SIG-M5 (cell line): ENCODE measurements at regions not wholly inside any gene's neighbourhood (a gene's known extent, or its start where the extent isn't known, plus 50 kb on each side); places are given as distances from the start of the nearest gene placed in this dataset.
"Not testable (repeated sequence)": the region's sequence is repeated elsewhere in the genome, so short reads cannot be mapped to it uniquely, and the experiment has no call there.

Experiments
- DNase-seq: peaks from one replicate; lab custom pipeline; 2025; lab: John Stamatoyannopoulos, UW

DNA sequence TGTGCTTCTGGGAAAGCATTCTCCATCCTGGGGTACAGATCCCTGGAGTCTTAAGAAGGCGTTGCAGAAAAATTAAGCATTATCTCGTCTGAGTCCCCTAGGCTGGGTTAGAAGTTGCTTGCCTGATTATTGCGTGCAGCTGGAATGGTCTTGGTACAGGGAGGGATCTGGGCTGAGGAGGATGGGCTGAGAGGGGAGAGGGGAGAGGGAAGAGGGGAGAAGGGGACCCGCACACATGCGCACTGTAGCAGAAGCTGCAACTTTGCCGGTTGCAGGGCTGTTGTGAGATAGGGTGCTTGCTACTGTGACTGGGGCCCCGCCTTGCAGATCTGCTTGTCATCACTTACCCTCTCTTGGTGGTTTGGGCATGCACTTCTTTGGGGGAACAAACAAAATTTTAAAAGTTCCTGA is 316.8 kb downstream of the DLEU7 start:
- no peak for DNase-seq

DNA sequence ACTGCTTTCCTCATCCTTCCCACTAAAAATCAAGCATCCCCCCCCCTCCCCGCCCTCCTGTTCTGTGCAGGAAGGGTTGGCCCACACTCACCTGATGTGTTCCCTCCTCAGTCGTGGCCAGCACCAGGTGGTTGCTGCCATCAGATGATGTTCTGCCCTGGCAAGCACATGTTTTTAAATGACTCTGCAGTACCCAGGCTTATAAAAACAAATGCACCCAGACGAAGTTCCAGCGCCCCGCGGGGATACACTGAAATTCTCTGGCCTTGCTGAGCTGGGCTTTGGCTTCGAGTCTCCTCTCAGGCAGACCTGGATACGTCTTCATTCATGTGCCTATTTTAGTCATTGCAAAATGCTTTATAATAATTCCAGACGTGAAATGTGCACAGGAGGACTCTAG is 316.3 kb downstream of the DLEU7 start:
- DNase-seq, result no peak

DNA sequence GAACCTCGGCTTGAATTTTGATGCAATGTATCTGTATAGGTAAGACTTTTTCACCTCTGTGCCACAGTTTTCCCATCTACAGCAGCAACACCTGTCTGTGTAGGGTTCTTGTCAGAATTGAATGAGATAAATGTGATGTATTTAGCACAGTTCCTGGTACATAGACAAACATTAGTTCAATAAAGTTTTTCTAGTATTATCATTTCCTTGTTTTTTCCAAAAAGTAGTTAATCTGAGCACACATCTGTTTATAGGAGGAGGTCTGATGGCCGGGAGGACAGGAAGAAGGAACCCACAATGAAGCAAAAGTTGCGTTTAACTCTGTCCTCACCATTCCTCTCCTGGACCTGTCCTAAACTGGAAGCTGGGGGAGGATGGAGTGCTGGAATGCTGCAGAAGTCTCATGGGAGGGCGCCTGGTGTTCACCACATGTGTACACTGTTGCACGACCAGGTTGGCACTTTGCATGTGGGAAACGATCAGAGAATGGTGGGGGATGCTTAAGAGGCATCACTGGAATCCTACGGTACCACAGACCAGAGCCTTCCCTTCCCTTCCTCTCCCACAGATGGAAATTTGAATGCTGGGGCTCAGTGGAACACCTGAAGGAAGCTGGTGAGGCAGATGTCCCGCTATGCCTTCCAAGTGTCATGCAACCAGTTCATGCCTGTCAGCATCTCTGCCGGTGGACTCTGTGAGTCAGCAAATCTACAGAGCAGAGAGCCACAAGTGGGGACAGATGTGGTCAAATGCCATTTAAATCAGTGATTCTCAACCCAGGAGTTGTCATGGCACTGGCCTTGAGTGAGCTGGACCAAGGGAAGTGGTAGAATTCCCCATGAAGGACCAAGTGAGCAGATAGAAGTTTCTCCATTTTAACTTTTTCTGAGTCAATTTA is 315.6 kb downstream of the DLEU7 start:
- DNase-seq, result no peak

DNA sequence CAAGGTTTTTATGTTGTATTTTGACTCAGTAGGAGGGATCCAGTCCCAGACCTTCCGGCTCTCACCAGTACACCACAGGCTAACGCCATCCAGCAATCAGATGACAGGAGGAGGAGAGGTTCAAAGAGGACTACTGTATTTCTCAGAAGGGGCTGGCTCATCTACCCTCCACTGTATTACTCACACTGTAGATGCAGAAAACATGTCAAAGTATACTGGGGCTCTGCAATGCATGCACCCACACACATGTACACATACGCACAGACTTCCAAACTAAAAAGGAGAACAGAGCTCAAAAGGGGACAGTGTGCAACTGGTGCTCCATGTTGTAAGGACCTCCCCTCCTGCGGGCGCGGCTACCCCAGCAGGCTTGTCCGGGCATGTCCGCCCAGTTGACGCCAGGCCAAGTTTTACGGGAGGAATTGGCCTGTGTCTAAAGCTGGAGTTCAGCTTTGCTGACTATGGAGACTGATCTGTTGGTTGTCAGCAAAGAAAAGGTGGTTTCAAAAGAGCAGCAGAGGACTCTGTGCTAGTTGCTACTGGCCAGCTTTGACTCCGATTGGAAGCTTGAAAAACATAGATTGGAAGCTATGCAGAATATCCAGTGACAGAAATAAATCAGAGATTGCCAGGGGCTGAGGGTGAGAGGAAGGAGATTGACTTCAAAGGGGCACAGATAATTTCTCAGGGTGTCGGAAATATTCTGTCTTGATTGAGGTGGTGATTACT is 314.2 kb downstream of the DLEU7 start:
- DNase-seq, result no peak

DNA sequence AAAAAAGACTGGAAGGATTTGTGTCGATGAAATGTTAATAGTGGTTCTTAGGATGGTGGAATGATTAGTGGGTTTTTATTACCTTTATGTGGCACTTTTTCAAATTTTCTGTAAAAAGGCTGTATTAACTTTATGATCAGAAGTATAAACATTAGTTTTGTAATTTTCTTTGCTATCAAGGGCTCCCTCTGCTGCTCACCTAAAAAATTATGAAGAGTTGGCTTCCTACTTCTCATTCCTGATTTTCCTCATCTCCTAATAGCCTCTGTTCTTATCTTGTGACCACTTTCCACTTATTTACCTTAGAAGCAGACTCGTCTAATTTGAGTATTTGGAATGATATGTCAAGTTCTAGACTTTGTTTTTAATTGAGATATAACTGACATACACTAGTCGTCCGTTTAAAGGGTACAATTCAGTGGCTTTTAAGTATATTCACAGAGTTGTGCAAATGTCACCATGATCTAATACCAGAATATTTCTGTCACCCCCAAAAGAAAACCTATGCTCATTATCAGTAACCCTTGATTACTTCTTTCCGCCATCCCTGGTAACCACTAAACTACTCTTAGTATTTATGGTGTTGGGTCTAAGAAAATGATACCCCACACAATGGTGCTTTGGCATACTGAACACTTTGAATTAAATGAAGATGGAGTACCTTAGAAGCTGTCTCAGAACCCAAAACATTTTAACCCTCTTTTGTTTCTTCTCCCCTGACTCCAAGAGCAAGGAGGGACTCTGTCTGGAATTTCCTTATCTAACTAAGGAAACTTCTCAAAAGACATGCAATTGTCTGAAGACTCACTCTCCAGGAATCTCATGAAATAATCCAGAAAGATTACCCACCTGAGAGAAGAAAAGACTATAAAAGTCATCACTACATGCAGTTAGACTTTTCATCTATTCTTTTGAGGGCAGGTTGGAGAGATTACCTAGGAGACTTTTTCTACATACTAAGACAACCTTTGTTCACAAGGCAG is 311.3 kb downstream of the DLEU7 start:
- no peak for DNase-seq

DNA sequence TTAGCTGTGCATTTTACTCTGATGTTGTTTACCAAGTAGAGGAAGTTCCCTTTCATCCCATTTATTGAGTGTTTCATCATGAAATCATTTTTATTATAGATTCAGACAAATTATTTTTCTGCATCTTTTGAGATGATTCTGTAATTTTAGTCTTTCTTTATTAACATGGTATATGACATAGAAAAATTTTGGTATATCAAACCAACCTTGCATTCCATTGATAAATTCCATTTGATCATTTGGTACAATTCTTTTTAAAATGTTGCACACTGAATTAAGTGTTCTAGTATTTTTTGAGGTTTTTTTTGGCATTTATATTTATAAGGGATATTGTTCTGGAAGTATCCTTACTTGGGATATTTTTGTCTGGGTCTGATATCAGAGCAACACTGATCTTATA is 308.4 kb downstream of the DLEU7 start:
- DNase-seq, result no peak

DNA sequence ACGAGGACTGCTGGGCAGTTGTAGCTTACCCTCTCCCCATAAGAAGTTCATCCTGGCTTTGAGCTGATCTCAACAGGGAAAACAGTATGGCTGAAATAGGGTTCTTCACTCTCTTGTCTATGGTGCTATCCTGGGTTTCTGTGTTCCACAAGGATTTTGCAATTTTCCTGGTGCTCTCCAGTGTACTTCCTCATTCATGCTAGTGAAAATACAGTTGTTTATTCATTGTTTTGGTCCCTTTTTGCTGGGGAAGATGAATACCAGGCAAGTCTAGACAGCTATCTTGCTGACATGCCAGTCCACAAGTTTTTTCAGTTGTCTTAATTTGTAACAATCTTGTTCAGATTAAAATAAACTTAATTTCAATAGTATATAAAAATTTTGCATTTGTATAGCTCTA is 306.5 kb downstream of the DLEU7 start:
- DNase-seq, result no peak

DNA sequence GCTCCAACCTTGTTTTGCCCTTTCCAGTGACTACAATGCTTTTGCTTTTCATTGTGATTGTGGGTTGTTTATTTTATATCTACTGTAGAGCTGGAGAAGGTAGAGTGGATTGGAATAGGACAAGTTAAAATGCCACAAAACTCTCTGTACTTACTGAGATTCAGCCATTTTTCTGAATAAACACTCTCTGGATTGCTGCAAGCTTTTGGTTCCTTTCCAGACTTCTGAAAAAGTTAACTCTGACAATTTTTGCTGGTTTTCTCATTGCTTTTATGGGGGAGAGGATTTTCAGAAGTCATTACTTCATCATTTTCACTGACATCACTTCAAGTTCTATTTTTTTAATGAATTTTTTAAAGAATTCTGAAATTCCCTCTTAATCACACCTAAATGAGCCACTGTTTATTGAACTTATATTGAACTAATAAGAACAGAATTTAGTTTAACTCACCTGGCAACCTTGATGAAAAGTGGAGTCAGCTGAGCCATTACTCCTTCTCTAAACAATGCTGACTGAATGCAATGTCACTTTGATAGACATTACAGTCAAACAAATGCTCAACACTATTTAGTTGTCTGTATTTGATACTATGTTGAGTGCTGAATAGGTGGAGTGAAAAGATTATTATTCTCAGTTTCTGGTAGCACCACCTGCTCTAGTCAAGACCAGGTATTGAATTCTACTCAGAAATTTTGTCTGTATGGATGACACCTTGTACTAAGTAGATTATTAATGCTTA is 303.5 kb downstream of the DLEU7 start:
- no peak for DNase-seq

DNA sequence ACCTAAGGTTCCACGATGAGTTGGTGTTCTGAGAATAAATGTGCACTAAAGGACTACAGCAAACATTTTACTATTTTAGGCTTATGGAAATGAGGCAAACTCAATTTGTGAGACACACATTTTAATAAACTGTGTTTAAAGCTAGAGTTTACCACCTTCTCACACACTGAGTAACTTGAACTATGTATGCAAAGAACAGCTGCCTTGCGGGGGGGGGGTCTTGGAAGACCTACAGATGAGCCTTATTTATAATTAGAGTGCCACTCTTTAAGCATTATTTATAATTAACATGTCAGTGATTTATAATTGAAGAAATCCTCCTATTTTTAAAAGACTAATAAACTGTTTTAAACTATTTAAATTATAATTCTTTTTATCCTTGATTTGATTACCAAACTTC is 300.4 kb downstream of the DLEU7 start:
- DNase-seq, result no peak

DNA sequence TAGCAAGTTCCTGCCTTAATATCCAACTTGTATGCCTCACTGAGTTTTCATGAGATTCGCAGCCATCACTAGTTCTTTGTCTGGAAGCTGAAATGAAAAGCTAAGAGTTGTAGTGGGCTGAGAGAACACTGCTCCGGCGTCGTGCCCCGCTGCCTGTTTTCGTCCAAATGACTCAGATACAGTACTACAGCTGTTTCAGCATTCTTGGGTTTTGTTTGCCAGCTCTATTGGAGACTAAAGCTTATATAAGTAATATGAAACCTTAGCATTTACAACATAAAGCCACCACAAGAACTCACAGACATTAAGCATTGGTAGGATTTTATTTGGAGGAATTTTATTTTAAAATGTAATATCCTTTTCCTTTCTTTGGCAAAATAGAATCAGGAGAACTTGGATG is 299.7 kb downstream of the DLEU7 start:
- no peak for DNase-seq

DNA sequence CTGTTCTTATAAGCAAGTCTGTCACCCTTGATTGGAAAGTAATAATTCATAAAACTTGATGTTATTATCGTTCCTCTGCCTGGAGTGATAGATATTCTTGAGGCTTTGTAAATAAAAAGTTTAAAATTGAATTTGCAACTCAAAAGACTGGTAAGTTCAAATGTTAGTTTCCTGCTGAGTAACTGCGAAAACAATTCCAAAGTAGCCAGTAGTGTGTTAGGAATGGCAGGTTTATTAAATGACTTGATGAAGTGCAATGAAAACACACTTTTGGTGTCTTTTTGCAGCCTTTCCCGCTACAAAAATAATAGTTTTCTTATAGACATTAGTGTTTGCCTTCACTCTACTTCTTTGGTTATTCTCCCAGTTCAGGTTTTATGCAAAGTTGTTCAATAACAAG is 299.3 kb downstream of the DLEU7 start:
- no peak for DNase-seq

DNA sequence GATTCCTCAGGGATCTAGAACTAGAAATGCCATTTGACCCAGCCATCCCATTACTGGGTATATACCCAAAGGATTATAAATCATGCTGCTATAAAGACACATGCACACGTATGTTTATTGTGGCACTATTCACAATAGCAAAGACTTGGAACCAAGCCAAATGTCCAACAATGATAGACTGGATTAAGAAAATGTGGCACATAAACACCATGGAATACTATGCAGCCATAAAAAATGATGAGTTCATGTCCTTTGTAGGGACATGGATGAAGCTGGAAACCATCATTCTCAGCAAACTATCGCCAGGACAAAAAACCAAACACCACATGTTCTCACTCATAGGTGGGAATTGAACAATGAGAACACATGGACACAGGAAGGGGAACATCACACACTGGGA is 296.3 kb downstream of the DLEU7 start:
- DNase-seq, result not testable (repeated sequence)

DNA sequence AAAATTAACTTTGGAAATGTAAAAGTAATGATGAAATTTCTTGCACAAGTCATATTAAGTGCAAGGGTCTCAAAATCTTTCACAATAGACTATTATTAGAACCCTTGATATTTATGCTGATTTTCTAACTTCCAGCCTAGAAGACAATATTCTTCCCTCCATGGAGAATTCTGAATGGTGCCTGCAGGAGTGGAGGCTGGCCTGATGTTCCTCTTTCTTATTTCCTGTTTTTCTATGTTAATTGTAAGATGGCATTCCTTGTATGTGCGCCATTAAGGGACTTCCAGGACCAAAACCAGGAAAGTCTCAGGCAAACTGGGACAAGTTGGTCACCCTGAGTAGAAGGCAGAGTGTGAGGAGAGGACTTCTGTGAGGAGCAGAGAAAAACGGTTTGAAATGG is 294.9 kb downstream of the DLEU7 start:
- DNase-seq, result no peak

DNA sequence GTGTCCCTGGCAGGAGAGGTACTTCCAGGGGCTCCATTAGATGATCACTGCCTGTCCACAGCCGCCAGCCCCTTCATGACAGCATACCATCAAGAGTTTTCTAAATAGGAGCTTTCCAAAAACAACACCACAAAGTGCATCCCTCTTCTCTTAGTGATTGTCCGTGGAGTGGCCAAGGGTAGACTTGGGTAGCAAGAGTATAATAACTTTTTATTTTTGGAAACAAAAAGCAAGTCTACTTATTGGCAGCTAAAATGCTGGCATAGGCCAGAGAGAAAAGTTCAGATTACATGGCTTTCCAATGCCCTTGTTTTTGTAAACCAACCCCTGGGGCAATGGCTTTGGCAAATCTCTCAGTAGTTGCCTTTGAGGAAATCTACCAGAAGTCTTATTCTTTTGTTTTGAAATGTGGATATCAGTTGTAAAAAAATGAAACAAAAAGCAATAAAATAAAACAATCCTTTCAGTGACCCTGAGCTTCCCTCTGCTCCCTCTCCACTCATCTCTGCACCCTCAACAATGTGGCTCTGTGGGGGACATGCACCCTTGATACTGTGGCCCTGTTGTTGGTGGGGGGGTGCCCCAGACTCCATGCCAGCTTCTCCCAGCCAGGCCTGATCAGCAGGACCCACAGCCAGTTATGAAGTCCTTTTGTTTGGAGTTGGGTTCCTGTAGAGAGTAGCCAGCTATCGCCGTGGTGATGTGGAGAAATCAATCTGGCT is 294.1 kb downstream of the DLEU7 start:
- no peak for DNase-seq

DNA sequence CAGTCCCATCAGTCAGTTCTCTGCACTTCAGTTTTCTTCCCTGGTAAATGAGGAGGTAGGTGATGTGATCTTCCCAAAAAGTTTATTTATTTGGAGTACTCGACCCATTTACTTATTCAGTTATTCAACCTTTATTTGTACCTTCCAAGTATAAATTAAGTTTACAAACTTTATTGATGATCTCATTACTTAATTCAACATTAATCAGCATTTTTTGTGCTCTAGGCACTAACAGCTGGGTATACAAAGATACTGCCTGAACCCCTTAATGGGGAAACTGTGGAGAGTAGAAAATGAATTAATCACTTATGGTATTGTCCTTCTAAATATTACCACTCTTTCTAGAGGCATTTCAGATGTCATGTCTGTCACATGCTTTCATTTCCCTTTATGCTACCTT is 293.3 kb downstream of the DLEU7 start:
- DNase-seq, result no peak

DNA sequence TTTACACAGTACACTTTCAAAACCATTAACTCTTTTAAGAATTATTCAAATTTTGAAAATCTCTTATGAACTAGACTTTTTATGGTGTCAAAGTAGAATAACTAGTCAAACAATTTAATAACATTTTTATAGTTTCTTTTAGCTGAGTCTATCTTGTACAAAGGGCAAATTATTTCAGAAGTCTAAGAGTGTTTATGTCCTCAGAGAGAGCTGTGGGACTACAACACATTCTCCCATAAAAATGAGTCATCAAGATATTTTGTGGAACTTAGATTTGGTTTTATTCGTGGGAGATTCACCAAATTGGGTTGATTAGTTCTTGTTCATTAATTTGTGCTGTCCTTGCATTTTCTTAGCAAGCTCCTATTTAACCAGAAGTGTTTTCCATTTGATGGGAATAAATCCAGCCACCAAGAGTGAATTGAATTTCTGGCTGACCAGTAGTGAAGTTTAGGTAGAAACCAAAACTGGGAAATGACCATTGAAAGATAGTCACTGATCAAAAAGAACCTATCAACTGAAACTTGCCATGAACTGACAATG is 291.0 kb downstream of the DLEU7 start:
- no peak for DNase-seq

DNA sequence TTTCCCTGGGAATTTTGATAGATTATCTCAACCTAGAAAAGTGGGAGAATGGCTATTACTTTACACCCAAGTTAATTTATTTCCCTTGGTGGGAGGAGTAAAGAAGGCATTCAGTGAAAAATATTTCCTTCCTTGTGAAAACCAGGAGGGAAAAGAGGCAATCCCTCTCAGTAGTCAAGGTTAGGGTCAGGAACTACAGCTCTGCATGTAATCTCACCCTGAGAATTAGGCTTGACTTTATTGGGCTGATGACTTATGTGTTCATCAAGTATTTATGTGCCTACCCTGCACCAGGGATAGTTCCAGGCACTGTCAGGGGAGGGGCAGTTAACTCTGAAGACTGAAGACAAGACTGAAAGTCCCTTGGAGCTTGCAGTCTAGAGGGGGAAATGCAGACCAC is 281.8 kb downstream of the DLEU7 start:
- DNase-seq, result no peak

DNA sequence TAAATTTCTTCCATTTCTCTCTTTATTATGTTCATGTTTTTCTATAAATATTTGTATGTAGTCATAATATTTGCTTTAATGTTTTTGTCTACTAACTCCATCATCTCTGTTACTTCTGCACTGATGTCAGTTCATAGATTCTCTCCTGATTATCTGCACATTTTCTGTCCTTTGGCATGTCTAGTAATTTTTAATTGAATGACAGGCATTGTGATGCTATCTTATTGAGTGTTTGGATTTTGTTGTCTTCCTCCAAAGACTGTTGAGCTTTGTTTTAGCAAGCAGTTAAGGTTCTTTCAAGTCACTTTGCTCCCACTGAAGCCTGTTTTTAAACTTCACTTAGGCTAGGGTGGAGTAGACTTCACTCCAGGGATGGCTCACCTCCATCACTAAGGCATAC is 276.8 kb downstream of the DLEU7 start:
- no peak for DNase-seq

DNA sequence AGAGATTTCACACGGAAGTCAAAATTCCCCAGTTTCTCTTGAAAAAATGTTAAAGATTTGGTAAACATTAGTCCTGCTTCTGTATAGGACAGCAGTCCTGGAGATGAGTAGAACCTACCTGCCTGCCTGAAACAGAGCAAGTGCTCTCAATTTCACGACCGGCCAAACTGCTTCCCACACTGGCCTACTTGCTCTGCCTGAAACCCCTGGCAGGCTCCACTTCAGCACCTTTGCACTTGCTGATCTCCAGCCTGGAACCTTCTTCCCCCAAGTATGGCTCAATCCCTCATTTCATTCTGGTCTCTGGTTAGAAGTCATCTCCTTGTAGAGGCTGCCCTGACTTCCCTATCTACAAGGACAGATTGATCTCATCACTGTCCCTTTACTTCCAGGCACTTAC is 271.4 kb downstream of the DLEU7 start:
- DNase-seq, result no peak

DNA sequence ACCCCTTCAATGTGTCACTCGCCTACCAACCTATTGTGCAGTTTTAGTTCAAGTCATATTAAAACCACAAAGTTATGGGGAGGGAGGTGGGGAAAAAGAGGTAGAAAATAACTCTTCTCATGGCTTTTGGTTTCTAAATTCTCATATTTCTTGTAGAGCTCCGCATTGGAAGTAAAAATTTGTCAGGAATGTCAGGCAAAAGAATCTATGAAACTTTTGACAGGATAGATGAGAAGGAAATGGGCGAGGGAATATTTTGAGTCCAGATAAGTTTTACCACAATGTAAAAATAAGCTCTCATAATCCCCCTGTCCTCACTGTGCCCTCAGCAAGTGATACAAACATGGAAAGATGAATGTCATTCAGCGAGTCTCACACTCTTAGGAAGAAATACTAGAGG is 270.4 kb downstream of the DLEU7 start:
- DNase-seq, result no peak

DNA sequence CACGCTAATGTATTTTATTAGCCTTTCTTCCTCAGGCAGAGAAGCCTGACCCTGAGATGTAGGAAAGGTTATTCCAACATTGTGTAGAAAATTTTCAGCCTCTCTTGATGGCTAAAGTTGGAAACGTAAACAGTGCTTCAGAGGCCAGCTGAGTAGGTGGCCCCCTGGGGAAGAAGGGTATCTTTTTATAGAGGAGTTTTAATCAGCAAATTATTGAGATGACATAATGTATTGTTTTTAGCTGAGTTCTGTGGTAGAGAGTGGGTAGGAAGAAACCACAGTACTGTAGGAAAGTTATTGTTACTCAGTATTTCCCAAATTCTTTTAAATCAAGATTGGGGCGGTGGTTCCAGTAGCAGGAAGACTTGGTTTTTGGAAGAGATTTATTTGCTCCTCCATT is 268.8 kb downstream of the DLEU7 start:
- no peak for DNase-seq
